ENCODE measurements at regions not wholly inside any gene's neighbourhood (a gene's known extent, or its start where the extent isn't known, plus 50 kb on each side); places are given as distances from the start of the nearest gene placed in this dataset.

GRCh38 chr6:45742591-45742990 lies 273.1 kb downstream of the CLIC5 start:
- no peak for TF ChIP-seq EZH2 (IDR thresholded peaks at IDR 0.05; ENCODE audit: borderline replicate concordance, low read length)
- TF ChIP-seq CTCF (conservative IDR thresholded peaks at IDR 0.05 in 1 of 2, IDR thresholded peaks at IDR 0.05 in 1 of 2; ENCODE audit: extremely low read depth in 1 of 2, insufficient read depth in 1 of 2, low read depth in 1 of 2, low read length in 2 of 2), result no peak
